CD1c-positive myeloid dendritic cell (primary cell): ENCODE measurements at regions not wholly inside any gene's neighbourhood (a gene's known extent, or its start where the extent isn't known, plus 50 kb on each side); places are given as distances from the start of the nearest gene placed in this dataset.
"Not testable (repeated sequence)": the region's sequence is repeated elsewhere in the genome, so short reads cannot be mapped to it uniquely, and the experiment has no call there.

ENCODE experiments used
- DNase-seq: peaks from one replicate; pipeline ENCODE4 v3.0.0-alpha.2; 2016; ENCODE audit errors: extremely low spot score

GRCh38 chr14:65966188-65966587 lies 520.0 kb upstream of the CCDC196 start:
- DNase-seq: no peak

- no peak for DNase-seq
These were observed 513.8 kb upstream of the CCDC196 start for GRCh38 chr14:65972346-65972870.

GRCh38 chr14:65972891-65973290 lies 513.3 kb upstream of the CCDC196 start:
- no peak for DNase-seq

GRCh38 chr14:65975865-65976264 lies 510.3 kb upstream of the CCDC196 start:
- DNase-seq: no peak

GRCh38 chr14:65976761-65977404 lies 509.3 kb upstream of the CCDC196 start:
- no peak for DNase-seq

- no peak for DNase-seq
These were observed 504.9 kb upstream of the CCDC196 start for GRCh38 chr14:65981192-65981843.

- no peak for DNase-seq
These were observed 500.1 kb upstream of the CCDC196 start for GRCh38 chr14:65986041-65986440.

GRCh38 chr14:65989981-65990380 lies 496.2 kb upstream of the CCDC196 start:
- DNase-seq: no peak

GRCh38 chr14:65991104-65991503 lies 495.1 kb upstream of the CCDC196 start:
- no peak for DNase-seq

- not testable (repeated sequence) for DNase-seq
These were observed 494.2 kb upstream of the CCDC196 start for GRCh38 chr14:65991935-65992334.

GRCh38 chr14:65993103-65993502 lies 493.1 kb upstream of the CCDC196 start:
- DNase-seq: no peak

GRCh38 chr14:65993996-65994395 lies 492.2 kb upstream of the CCDC196 start:
- DNase-seq: no peak

GRCh38 chr14:65997347-65997746 lies 488.8 kb upstream of the CCDC196 start:
- no peak for DNase-seq

GRCh38 chr14:65999865-66000264 lies 486.3 kb upstream of the CCDC196 start:
- DNase-seq: no peak

- DNase-seq: no peak
These were observed 485.4 kb upstream of the CCDC196 start for GRCh38 chr14:66000766-66001165.

- no peak for DNase-seq
These were observed 484.8 kb upstream of the CCDC196 start for GRCh38 chr14:66001356-66001755.

- DNase-seq: no peak
These were observed 483.0 kb upstream of the CCDC196 start for GRCh38 chr14:66003082-66003730.

GRCh38 chr14:66005900-66006434 lies 480.2 kb upstream of the CCDC196 start:
- no peak for DNase-seq

- no peak for DNase-seq
These were observed 477.5 kb upstream of the CCDC196 start for GRCh38 chr14:66008631-66009030.

- no peak for DNase-seq
These were observed 477.1 kb upstream of the CCDC196 start for GRCh38 chr14:66009089-66009488.

GRCh38 chr14:66010695-66011094 lies 475.5 kb upstream of the CCDC196 start:
- no peak for DNase-seq

GRCh38 chr14:66011855-66012254 lies 474.3 kb upstream of the CCDC196 start:
- DNase-seq: no peak

- DNase-seq: not testable (repeated sequence)
These were observed 472.6 kb upstream of the CCDC196 start for GRCh38 chr14:66013607-66014006.
